Neuronal stem cell (in vitro differentiated cells): ENCODE measurements at regions not wholly inside any gene's neighbourhood (a gene's known extent, or its start where the extent isn't known, plus 50 kb on each side); places are given as distances from the start of the nearest gene placed in this dataset.

Experiments
- DNase-seq: peaks from one replicate; pipeline ENCODE4 v3.0.0-alpha.2; 2013; ENCODE audit warnings: low spot score
- H2AFZ ChIP-seq: one replicate; pipeline ENCODE4 v1.6.1; 2013; ENCODE audit warnings: mild to moderate bottlenecking, low read length, inconsistent platforms
- H2AK5ac ChIP-seq: 2 replicates; pipeline ENCODE4 v1.6.1; 2013; ENCODE audit warnings: low read depth, mild to moderate bottlenecking, inconsistent platforms, low read length, moderate library complexity, mixed read lengths
- H2BK120ac ChIP-seq: 2 replicates; pipeline ENCODE4 v1.6.1; 2013; ENCODE audit warnings: low read depth, mild to moderate bottlenecking, inconsistent platforms, low read length, moderate library complexity, mixed read lengths
- H2BK12ac ChIP-seq: one replicate; pipeline ENCODE4 v1.6.1; 2013; ENCODE audit warnings: low read length, inconsistent platforms
- H2BK15ac ChIP-seq: 2 replicates; pipeline ENCODE4 v1.6.1; 2013; ENCODE audit warnings: mild to moderate bottlenecking, low read length, inconsistent platforms, mixed read lengths
- H2BK5ac ChIP-seq: one replicate; pipeline ENCODE4 v1.6.1; 2013; ENCODE audit warnings: inconsistent platforms, mild to moderate bottlenecking, low read length, moderate library complexity
- H3K14ac ChIP-seq: one replicate; pipeline ENCODE4 v1.6.1; 2013; ENCODE audit warnings: low read length, inconsistent platforms
- H3K18ac ChIP-seq: 2 replicates; pipeline ENCODE4 v1.6.1; 2013; ENCODE audit warnings: low read length, inconsistent platforms
- H3K23ac ChIP-seq: 2 replicates; pipeline ENCODE4 v1.6.1; 2013; ENCODE audit warnings: low read depth, mild to moderate bottlenecking, mixed read lengths, low read length, inconsistent platforms; ENCODE audit not compliant: poor library complexity
- H3K27ac ChIP-seq: replicated peaks from 3 replicates; pipeline ENCODE4 v1.5.1; 2013; ENCODE audit warnings: low read length, inconsistent platforms
- H3K27me3 ChIP-seq, 3 experiments: 2 replicates each; pipeline ENCODE4 v1.6.1; 2013; ENCODE audit warnings: low read length in 3 of 3, mild to moderate bottlenecking in 2 of 3, inconsistent platforms in 1 of 3, low read depth in 1 of 3, mixed read lengths in 1 of 3, moderate library complexity in 1 of 3; ENCODE audit not compliant: control insufficient read depth in 3 of 3, insufficient read depth in 3 of 3
- H3K36me3 ChIP-seq, 2 donors: replicated peaks in 1 of 2; 2 replicates each; pipeline ENCODE4 v1.6.1; 2013; ENCODE audit warnings: low read length in 2 of 2; ENCODE audit not compliant: control insufficient read depth in 2 of 2, insufficient read depth in 2 of 2
- H3K4ac ChIP-seq: 2 replicates; pipeline ENCODE4 v1.6.1; 2013; ENCODE audit warnings: inconsistent platforms, mild to moderate bottlenecking, low read length, moderate library complexity
- H3K4me1 ChIP-seq, 2 donors: 1 replicate in 1 of 2; 2 replicates in 1 of 2; pipeline ENCODE4 v1.6.1; 2013; ENCODE audit warnings: low read length in 2 of 2, low read depth in 1 of 2; ENCODE audit not compliant: control insufficient read depth in 2 of 2, insufficient read depth in 1 of 2
- H3K4me2 ChIP-seq: one replicate; pipeline ENCODE4 v1.6.1; 2013; ENCODE audit warnings: mild to moderate bottlenecking, low read length, inconsistent platforms; ENCODE audit not compliant: insufficient read depth, poor library complexity, severe bottlenecking
- H3K4me3 ChIP-seq, 2 donors: 2 replicates each; pipeline ENCODE4 v1.5.1; 2013; ENCODE audit warnings: low read length in 2 of 2, mild to moderate bottlenecking in 2 of 2, inconsistent platforms in 1 of 2, moderate library complexity in 1 of 2
- H3K79me1 ChIP-seq: one replicate; pipeline ENCODE4 v1.6.1; 2013; ENCODE audit warnings: low read depth, mild to moderate bottlenecking, inconsistent platforms, low read length, moderate library complexity
- H3K9ac ChIP-seq: one replicate; pipeline ENCODE4 v1.6.1; 2013; ENCODE audit warnings: mild to moderate bottlenecking, low read depth, low read length, inconsistent platforms; ENCODE audit not compliant: poor library complexity
- H3K9me3 ChIP-seq, 2 donors: replicated peaks in 1 of 2; 2 replicates each; pipeline versions ENCODE3 to v1.6.1; 2013; ENCODE audit warnings: low read length in 2 of 2, mild to moderate bottlenecking in 2 of 2, inconsistent platforms in 1 of 2, low read depth in 1 of 2, mixed read lengths in 1 of 2, moderate library complexity in 1 of 2; ENCODE audit not compliant: control insufficient read depth in 2 of 2, insufficient read depth in 1 of 2
- H4K8ac ChIP-seq: one replicate; pipeline ENCODE4 v1.6.1; 2013; ENCODE audit warnings: low read depth, mild to moderate bottlenecking, inconsistent platforms, low read length, moderate library complexity
- H4K91ac ChIP-seq: one replicate; pipeline ENCODE4 v1.6.1; 2013; ENCODE audit warnings: low read length, low read depth, mild to moderate bottlenecking, inconsistent platforms; ENCODE audit not compliant: poor library complexity
- WGBS, 2 donors: extraction: QIAGEN DNeasy Blood & Tissue Kit; methylation state at CpG; one replicate each; pipeline ENCODE4 v1.1.7; 2013; ENCODE audit warnings: missing lambda C conversion rate in 2 of 2, mixed read lengths in 1 of 2; ENCODE audit not compliant: insufficient read length in 2 of 2, insufficient replicate concordance in 1 of 2; ENCODE audit errors: extremely low coverage in 2 of 2; 5-methylcytosine and 5-hydroxymethylcytosine counted together

DNA sequence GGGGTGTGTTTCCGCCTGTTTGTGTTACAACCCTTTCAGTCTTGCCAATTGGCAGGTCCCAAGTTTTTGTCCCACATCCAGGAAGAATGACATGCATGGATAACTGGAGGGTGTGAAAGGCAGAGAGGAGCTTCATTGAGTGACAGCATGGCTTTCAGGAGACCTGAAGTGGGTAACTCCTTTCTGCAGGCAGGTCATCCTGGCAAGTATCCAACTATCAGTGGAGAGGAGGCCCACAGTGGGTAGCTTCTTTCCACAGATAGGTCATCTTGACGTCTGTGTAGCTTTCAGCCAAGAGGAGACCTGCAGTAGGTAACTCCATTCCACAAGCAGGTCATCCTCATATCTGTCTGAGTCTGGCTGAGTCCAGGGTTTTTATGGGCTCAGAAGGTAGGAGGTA, 1268.8 kb upstream of the CNTN5 start:
- Histone ChIP-seq H4K8ac (no peak overlapping the region), H3K4me3 (no peak overlapping the region), H3K9me3 (peaks cover 0 to 3% of the 10 kb centered on the region in 2 donors), H3K18ac (no peak overlapping the region), H3K27me3 (no peaks in the 10 kb centered on the region), H3K9ac (no peak overlapping the region), H4K91ac (no peak overlapping the region), H2BK12ac (no peak overlapping the region), H3K14ac (no peak overlapping the region), H2BK15ac (no peak overlapping the region), H3K79me1 (peaks cover 2% of the 10 kb centered on the region), H2AK5ac (no peak overlapping the region), H3K23ac (no peak overlapping the region), H2AFZ (no peak overlapping the region), H2BK5ac (no peak overlapping the region), H3K4me1 (peaks cover 0 to 2% of the 10 kb centered on the region in 2 donors), H3K4me2 (no peak overlapping the region), H2BK120ac (no peak overlapping the region), H3K27ac (no peak overlapping the region), H3K36me3 (no peaks in the 10 kb centered on the region), H3K4ac (no peak overlapping the region)
- no CpG with 5 or more reads among the region's 2 CpGs for WGBS, 2 donors
- DNase-seq = no peak

DNA sequence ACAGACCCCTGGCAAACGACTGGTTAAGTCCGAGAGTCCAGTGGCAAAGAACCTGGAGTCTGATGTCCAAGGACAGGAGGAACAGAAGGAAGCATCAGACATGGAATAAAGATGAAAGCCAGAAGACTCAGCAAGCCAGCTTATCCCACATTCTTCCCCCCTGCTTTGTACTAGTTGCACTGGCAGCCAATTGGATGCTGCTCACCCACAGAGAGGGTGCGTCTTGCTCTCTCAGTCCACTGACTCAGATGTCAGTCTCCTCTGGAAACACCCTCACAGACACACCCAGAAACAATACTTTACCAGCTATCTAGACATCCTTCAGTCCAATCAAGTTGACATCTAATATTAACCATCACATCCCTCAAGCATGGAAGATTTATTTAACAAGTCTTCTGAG, 1265.8 kb upstream of the CNTN5 start:
- WGBS, 2 donors = no CpG with 5 or more reads among the region's 3 CpGs
- H3K9me3 ChIP-seq = peaks cover 0 to 3% of the 10 kb centered on the region in 2 donors

DNA sequence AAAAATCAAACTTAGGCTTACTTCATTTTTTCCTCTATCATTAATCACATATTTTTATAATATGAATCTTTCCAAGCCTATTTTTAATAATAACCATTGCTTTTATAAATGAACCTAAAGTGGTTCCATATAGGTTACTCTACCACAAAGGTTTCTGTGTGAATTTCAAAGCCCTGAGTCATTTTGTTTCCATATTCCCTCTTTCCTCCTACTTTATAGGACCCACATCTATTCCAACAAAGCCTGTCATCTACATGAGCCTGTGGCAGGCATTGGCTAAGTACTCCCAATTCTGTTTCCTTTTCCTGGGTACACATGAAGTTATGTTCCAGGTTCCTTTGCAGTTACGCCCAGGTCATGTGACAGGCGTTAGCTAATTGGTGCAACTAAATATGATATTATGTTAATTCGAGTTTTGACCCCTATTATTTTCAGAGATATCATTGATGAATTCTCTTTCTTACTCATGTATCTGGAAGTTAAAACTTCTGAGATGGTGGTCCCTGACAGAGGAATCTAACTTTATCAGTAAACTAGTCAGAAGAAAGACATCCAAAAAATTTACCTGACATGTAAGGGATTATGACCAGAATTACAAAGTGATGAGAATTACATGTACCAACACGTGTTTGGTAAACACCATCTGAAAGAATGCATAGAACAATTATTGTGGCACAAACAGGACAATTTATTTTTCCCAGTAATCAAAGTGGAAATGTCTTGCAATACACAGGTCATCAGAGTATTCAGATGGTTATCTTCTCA, 1264.0 kb upstream of the CNTN5 start:
- no peak overlapping the region for H3K4me2 ChIP-seq

More for the DNA sequence above, 1265.8 kb upstream of the CNTN5 start:
- Histone ChIP-seq H2BK12ac (no peak overlapping the region), H3K9ac (no peak overlapping the region), H3K27ac (no peak overlapping the region), H2BK120ac (no peak overlapping the region), H3K79me1 (peaks cover 2% of the 10 kb centered on the region), H3K4ac (no peak overlapping the region), H2AFZ (no peak overlapping the region), H3K23ac (no peak overlapping the region), H2AK5ac (no peak overlapping the region), H3K27me3 (no peaks in the 10 kb centered on the region), H2BK15ac (no peak overlapping the region), H3K4me2 (no peak overlapping the region), H4K8ac (no peak overlapping the region), H4K91ac (no peak overlapping the region), H3K4me1 (peaks cover 0 to 2% of the 10 kb centered on the region in 2 donors), H2BK5ac (no peak overlapping the region), H3K18ac (no peak overlapping the region), H3K14ac (no peak overlapping the region), H3K36me3 (no peaks in the 10 kb centered on the region), H3K4me3 (no peak overlapping the region)
- peak; percentile 21 for DNase-seq

DNA sequence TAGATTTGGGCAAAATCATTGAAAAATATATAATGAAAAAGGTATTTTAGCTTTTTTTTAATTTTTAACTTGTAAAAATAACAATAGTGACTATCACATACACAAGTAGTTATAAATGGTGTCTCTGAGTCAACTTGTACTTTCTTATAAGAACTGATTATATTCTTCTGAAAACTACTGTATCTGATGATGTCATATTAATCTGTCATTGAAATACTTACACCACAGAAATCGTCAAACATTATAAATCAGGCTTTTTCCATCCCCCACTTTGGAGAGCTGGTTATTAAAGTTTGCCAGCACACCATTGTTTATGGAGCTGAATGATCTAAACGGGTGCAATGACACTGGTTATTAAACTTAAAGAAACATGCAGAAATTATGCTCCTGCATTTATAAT, 1259.6 kb upstream of the CNTN5 start:
- no peak overlapping the region for H2BK5ac ChIP-seq
- no peaks in the 10 kb centered on the region for H3K27me3 ChIP-seq
- H2BK15ac ChIP-seq = no peak overlapping the region
- no peaks in the 10 kb centered on the region for H3K79me1 ChIP-seq
- H3K4me2 ChIP-seq = no peak overlapping the region
- no peak overlapping the region for H3K18ac ChIP-seq
- H4K8ac ChIP-seq = no peak overlapping the region
- H3K9ac ChIP-seq = no peak overlapping the region
- peaks cover 0 to 11% of the 10 kb centered on the region in 2 donors for H3K4me1 ChIP-seq
- H3K27ac ChIP-seq = no peak overlapping the region
- no peak for DNase-seq
- H2AK5ac ChIP-seq = no peak overlapping the region
- no peak overlapping the region for H3K23ac ChIP-seq
- WGBS, 2 donors = no CpG with 5 or more reads among the region's 2 CpGs
- H2BK120ac ChIP-seq = no peak overlapping the region
- no peak overlapping the region for H3K4me3 ChIP-seq
- no peak overlapping the region for H3K14ac ChIP-seq
- H2BK12ac ChIP-seq = no peak overlapping the region
- H3K4ac ChIP-seq = no peak overlapping the region
- H4K91ac ChIP-seq = no peak overlapping the region
- no peaks in the 10 kb centered on the region for H3K36me3 ChIP-seq
- no peaks in the 10 kb centered on the region for H3K9me3 ChIP-seq
- no peak overlapping the region for H2AFZ ChIP-seq

More for the DNA sequence above, 1264.0 kb upstream of the CNTN5 start:
- H3K9me3 ChIP-seq = peaks cover 0 to 3% of the 10 kb centered on the region in 2 donors
- no peak overlapping the region for H3K9ac ChIP-seq
- H2BK12ac ChIP-seq = no peak overlapping the region
- H4K8ac ChIP-seq = no peak overlapping the region
- H3K4me1 ChIP-seq = peaks cover 0 to 2% of the 10 kb centered on the region in 2 donors
- no peak overlapping the region for H2AK5ac ChIP-seq
- no peak overlapping the region for H2BK5ac ChIP-seq
- H3K36me3 ChIP-seq = no peaks in the 10 kb centered on the region
- H3K23ac ChIP-seq = no peak overlapping the region
- H3K27me3 ChIP-seq = no peaks in the 10 kb centered on the region
- H3K27ac ChIP-seq = no peak overlapping the region
- no peaks in the 10 kb centered on the region for H3K79me1 ChIP-seq
- no peak overlapping the region for H2BK120ac ChIP-seq
- no peak overlapping the region for H2BK15ac ChIP-seq
- H3K4me3 ChIP-seq = no peak overlapping the region
- no peak for DNase-seq
- no peak overlapping the region for H3K18ac ChIP-seq
- H3K4ac ChIP-seq = no peak overlapping the region
- no peak overlapping the region for H2AFZ ChIP-seq
- H3K14ac ChIP-seq = no peak overlapping the region
- WGBS, 2 donors = no CpG with 5 or more reads among the region's 4 CpGs
- H4K91ac ChIP-seq = no peak overlapping the region
